ENCODE measurements at regions not wholly inside any gene's neighbourhood (a gene's known extent, or its start where the extent isn't known, plus 50 kb on each side); places are given as distances from the start of the nearest gene placed in this dataset.

- DNase-seq, result no peak
Observed at GRCh38 chr2:19746611-19747309, 155.0 kb downstream of the TTC32 start.

DNA sequence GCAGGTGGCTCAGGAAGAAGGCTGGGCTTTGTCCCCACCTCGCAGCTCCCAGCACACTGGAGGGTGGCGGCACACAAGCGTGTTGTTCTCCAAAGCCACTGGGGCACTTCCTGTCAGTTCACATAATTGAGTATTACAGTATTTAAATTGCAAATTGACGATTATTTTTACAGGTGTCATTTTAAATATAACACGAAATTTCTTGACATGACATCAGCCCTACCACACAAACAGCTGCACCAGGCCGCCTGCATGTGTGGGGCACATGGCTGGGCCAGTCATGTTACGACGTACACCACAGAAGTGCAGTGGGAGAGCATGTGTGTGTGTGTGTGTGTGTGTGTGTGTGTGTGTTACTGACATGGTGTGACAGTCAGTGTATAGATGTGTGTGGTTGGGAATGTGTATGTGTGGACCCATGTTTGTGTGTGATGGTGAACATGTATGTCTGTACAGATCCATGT is 155.6 kb downstream of the TTC32 start:
- no peak for DNase-seq

DNA sequence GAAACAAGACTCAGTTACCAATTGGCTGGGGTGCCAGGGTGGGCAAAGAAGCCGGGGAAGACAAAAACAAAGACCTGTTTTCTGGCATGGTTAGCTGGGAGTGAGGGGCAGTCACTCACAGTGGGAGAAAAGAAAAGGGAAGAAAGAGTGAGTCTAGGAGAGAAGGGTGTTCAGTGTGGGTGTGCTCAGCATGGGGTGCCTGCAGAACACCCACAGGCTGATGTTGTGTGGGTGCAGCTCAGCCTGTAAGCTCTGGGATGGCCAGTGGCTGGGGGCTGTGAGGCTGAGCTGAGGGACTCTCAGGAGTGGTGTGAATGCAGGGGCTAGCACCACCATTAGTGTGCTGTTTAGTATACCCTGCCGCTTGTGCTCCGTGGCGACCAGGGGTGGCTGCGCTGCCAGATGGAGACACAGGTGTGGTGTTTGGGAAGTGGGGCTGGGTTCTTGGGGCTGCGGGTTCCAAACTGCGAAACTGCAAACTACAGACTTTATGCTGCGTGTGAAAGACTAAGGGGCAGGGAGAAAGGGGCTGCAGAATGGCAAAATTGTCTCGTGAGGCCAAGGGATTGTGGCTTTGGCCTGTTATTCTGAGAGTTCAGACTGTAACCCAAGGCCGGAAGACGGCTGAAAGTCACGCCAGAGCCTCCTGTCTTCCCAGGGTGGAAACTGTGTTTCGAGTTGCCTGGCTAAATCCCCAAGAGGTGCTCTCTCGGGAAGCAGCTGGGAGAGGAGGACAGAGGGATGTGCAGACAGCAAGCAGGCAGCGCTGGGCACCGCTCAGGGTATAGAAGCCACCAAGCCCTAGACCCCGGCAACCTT is 156.3 kb downstream of the TTC32 start:
- DNase-seq, result no peak

DNA sequence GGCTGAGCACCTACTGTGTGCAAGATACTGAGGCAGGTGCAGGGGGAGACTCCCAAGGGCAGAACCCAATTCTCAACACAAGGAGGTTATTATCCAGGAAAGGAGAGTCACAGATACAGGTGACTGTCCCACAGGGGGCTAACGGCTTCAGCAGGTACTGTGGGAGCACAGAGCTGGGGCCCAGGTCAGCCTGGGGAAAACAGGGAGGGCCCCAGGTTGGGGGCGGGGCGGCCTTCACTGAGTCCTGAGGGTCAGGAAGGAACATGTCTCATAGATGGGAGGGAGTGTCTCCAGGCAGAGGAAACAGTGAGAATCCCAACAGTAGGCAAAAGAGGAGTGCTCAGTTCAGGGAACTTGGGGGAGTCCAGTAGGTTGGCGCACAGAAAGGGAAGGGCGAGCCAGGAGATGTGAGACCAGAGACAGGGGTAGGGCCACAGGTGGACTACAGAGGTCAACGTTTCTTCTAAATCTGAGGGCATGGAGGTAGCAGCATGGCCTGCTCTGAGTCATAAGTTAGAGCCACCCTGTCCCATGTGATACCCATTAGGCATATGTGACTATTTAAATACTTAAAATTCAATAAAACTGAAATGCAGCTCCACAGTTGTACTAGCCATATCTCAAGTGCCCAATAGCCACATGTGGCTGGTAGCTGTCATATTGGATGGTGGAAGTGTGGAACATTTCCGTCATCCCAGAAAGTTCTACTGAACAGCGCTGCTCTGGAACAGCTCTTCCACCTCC is 157.2 kb downstream of the TTC32 start:
- DNase-seq, result no peak

GRCh38 chr2:19743641-19744040 is 158.1 kb downstream of the TTC32 start:
- DNase-seq, result no peak

GRCh38 chr2:19742872-19743271 is 158.9 kb downstream of the TTC32 start:
- no peak for DNase-seq

DNA sequence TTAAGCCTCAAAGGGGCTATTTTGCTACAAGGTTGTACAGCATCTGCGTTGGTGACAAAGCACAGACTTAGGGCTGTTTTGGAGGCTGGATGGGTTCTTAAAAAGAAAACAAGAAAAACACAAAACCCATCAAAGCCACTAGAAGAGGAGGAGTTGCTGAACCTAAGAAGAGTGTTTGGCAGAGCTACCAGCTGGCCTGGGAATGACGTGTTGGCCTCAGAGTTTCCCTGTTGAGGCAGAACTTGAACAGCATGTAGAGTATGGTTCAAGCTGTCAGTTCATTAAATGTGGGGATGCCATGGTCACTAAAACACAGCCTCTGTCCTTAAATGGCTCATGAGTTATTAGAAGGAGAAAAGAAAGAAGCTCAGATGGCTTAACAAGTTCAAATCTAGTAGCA is 162.5 kb downstream of the TTC32 start:
- DNase-seq, result no peak

DNA sequence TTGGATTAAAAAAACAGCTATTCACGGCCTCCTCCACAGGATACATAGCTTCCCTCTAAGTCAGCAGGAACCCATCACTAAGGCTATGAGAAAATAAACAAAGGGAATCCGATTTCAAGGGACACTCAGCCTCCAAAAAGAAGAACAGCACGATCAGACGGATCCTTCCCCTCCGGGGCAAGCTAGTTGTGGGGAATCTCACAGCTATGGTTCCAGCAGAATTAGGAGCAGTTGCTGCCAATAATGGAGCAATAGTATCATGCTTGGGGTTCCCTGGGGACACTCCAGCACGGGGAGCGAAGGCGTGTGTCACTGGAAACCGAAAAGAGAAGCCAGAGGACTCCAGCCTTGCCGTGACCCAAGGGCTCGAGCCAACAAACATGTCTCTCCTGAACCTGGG is 163.1 kb downstream of the TTC32 start:
- no peak for DNase-seq

- DNase-seq, result no peak
Observed at GRCh38 chr2:19736191-19736831, 165.5 kb downstream of the TTC32 start.

GRCh38 chr2:19733951-19734425 is 167.8 kb downstream of the TTC32 start:
- no peak for DNase-seq

DNA sequence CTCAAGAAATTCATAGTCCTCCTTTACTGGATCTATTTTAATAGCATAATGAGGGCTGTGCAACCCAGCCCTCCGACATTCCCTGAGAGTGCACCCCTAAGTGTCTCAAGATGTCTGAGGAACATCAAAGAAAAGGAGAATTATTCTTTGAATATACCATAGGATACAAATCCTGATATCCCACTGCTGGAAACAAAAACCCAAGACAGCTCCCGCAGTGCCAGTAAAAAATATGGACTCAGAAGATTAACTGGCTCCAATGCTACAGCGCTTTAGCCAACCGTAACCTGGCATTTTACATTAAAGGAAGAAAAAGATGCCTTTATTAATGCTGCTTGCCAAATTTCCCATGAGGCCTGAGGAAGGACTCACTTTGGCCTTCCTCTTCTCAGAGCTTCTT is 168.4 kb downstream of the TTC32 start:
- DNase-seq, result no peak

GRCh38 chr2:19732255-19732654 is 169.5 kb downstream of the TTC32 start:
- DNase-seq, result no peak

DNA sequence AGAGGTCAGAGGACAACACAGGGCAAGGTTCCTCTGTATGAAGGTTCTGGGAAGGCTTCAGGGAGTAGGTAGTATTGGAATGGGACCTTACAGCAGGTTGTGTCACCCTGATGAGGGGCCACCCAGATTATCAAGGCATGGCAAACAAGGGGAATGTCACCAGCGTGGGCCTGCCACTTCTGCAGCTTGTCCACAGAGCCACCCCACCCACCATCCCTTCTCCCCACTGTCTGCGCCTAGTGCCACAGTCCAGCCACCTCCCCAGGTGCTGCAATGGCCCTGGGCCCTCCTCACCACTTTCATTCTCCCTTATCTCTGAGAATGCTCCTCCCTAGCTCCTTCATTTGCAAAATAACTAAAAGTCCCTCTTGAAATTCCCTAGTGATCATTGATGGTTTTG is 170.3 kb downstream of the TTC32 start:
- no peak for DNase-seq

GRCh38 chr2:19731037-19731436 is 170.7 kb downstream of the TTC32 start:
- DNase-seq, result no peak

- no peak for DNase-seq
Observed at GRCh38 chr2:19728125-19728524, 173.7 kb downstream of the TTC32 start.

GRCh38 chr2:19725392-19725791 is 176.4 kb downstream of the TTC32 start:
- DNase-seq, result no peak

- DNase-seq, result no peak
Observed at GRCh38 chr2:19723021-19723420, 178.8 kb downstream of the TTC32 start.

DNA sequence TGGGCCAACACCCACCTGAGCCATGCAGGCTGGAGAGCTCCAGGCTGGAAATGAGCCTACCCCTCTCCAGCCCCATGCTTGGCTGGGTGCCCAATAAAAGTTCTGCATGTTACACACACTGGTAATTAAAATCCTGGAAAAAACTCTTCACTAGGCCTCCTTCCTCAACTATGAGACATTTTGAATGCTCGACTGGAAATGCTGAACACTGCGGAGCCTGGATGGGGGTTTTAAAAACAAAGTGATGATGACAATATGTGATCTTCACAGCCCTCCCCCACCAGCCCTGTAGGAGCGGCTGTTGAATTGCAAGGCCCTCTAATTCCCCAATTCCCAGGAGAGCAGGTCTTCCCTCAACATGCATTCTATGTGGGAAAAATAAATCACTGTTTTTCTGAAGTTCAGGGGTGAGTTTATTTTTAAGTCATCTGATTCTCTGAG is 179.2 kb downstream of the TTC32 start:
- DNase-seq, result no peak

GRCh38 chr2:19720306-19720705 is 181.5 kb downstream of the TTC32 start:
- no peak for DNase-seq

- DNase-seq, result no peak
Observed at GRCh38 chr2:19719540-19719939, 182.2 kb downstream of the TTC32 start.

- DNase-seq, result no peak
Observed at GRCh38 chr2:19717446-19717845, 184.3 kb downstream of the TTC32 start.

DNA sequence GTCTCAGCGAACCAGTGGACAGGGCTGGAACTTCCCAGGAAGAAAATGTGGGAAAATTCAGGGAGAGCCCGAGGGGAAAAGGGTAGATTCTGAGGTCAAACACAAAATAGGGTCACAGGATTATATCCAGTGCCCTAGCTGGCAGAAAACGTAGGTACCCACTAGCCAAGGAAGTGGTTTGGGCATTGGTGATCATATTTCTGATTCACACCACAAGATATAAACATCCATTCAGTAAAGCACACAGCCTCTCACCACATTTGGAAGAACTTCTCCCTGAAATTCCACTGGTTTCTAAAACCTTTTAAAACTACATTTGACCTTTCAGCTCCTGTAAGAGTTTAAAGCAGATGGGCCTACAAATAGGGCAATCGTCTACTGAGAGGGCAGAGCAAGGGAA is 186.9 kb downstream of the TTC32 start:
- DNase-seq, result no peak

DNA sequence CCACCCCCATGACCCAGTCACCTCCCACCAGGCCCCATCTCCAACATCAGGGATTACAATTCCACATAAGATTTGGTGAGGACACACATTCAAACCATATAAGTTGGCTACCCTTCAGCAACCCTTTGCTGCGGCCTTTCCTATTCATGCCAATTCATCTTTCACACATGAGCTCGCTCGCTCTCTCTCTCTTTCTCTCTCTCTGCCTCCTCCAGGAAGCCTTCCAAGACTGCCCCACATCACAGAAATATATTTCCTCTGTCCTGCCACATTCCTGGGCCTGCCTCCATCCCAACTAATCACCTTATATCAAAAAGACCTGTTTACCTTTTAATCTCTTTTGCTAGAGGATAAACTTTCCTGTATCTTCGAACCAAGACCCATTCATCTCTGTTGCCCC is 188.9 kb downstream of the TTC32 start:
- no peak for DNase-seq
